ENCODE measurements at regions not wholly inside any gene's neighbourhood (a gene's known extent, or its start where the extent isn't known, plus 50 kb on each side); places are given as distances from the start of the nearest gene placed in this dataset.
A peak's percentile ranks its signal among the peaks of the same experiment; 100 is the strongest.

DNA sequence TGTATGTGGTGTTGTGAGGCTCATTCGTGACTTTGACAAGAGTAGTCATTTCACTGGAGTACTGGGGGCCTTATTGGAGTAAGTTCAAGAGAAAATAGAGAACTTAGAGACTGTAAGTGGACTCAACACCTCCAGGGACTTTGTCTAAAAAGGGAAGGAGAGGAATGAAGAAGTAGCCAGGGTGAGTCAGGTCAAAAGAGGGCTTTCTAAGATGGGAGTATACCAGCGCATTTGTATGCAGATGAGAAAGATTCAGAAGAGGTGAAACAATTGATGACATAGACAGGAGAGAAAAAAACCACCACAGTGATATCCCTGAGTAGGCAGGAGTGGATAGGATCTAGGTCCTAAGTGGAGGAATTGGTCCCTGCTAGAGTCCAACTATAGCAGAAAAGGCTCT, 246.8 kb downstream of the IKZF2 start:
- no peaks in the 10 kb centered on the region for H3K9me2 ChIP-seq (replicated peaks; ENCODE audit: insufficient read depth)
- H3K9me3 ChIP-seq (ENCODE audit: low read depth) = no peaks in the 10 kb centered on the region
- TF ChIP-seq, protein P1, sequence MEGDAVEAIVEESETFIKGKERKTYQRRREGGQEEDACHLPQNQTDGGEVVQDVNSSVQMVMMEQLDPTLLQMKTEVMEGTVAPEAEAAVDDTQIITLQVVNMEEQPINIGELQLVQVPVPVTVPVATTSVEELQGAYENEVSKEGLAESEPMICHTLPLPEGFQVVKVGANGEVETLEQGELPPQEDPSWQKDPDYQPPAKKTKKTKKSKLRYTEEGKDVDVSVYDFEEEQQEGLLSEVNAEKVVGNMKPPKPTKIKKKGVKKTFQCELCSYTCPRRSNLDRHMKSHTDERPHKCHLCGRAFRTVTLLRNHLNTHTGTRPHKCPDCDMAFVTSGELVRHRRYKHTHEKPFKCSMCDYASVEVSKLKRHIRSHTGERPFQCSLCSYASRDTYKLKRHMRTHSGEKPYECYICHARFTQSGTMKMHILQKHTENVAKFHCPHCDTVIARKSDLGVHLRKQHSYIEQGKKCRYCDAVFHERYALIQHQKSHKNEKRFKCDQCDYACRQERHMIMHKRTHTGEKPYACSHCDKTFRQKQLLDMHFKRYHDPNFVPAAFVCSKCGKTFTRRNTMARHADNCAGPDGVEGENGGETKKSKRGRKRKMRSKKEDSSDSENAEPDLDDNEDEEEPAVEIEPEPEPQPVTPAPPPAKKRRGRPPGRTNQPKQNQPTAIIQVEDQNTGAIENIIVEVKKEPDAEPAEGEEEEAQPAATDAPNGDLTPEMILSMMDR (IDR thresholded peaks at IDR 0.05; ENCODE audit: poor library complexity) = no peak
- no peak for TF ChIP-seq EZH2phosphoT487 (IDR thresholded peaks at IDR 0.05; ENCODE audit: low read depth, severe bottlenecking, unreplicated experiment)
- no peak for TF ChIP-seq EZH2 (IDR thresholded peaks at IDR 0.05; ENCODE audit: borderline replicate concordance)
- 94% methylated on average over 2 of the region's 2 CpGs for WGBS (ENCODE audit: low lambda C conversion rate, missing lambda C conversion rate)
- no peaks in the 10 kb centered on the region for H3K27me3 ChIP-seq
- H3K79me2 ChIP-seq = no peaks in the 10 kb centered on the region
- H3K4me2 ChIP-seq = no peak overlapping the region
- no peak overlapping the region for H2AFZ ChIP-seq
- no peak for DNase-seq (ENCODE audit: low spot score)
- H4K20me1 ChIP-seq (ENCODE audit: insufficient read depth, poor library complexity, severe bottlenecking) = no peaks in the 10 kb centered on the region
- H3K4me1 ChIP-seq (ENCODE audit: insufficient read depth) = peaks cover 9% of the 10 kb centered on the region
- H3K36me3 ChIP-seq (replicated peaks; ENCODE audit: insufficient read depth, low read depth) = peaks cover 3% of the 10 kb centered on the region
- H3K4me3 ChIP-seq = no peak overlapping the region
- H3K27ac ChIP-seq = peak overlapping the region; percentile 78

DNA sequence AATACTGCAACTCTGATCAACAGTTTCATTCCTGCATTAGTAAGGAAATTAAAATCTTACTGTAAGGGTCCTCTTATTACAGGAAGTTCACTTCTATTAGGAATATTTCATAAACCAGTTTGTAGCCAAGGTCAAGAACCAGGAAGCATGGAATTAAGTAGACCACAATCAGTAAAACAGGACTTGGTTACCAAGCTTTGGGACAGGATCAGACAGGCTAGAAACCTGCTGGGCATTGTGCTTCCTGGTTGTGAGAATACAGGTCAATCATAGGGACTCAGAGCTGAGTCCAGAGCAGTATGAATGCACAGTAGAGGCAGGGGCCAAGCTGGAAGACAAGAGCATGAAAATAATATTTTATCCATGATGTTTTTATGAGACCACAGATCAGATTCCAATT, 248.0 kb downstream of the IKZF2 start:
- Histone ChIP-seq H3K27me3 (no peaks in the 10 kb centered on the region), H3K4me2 (no peak overlapping the region), H2AFZ (no peak overlapping the region), H3K36me3 (replicated peaks; ENCODE audit: insufficient read depth, low read depth) (peaks cover 3% of the 10 kb centered on the region), H3K9me3 (ENCODE audit: low read depth) (no peaks in the 10 kb centered on the region), H3K79me2 (no peaks in the 10 kb centered on the region), H3K27ac (no peak overlapping the region), H4K20me1 (ENCODE audit: insufficient read depth, poor library complexity, severe bottlenecking) (no peaks in the 10 kb centered on the region), H3K9me2 (replicated peaks; ENCODE audit: insufficient read depth) (no peaks in the 10 kb centered on the region), H3K4me1 (ENCODE audit: insufficient read depth) (peaks cover 9% of the 10 kb centered on the region), H3K4me3 (no peak overlapping the region)
- no peak for DNase-seq (ENCODE audit: low spot score)
- TF ChIP-seq, protein P1 (IDR thresholded peaks at IDR 0.05; ENCODE audit: poor library complexity) = no peak
- TF ChIP-seq EZH2phosphoT487 (IDR thresholded peaks at IDR 0.05; ENCODE audit: low read depth, severe bottlenecking, unreplicated experiment) (no peak), EZH2 (IDR thresholded peaks at IDR 0.05; ENCODE audit: borderline replicate concordance) (no peak)

DNA sequence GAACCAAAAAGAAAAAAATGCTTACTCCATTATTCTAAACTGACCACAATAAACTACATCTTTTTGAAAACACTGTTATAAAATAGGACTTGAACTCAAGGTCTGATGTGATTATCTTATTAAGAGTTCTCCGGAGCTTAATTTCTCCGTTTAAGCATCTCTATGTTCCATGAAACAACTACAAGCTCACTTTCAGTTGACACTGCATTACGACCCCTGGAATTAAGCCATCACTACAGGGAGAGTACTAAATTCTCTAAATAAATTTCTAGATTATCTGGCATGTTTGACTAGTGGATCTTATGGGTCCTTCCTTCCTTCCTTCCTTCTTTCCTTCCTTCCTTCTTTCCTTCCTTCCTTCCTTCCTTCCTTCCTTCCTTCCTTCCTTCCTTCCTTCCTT, 249.0 kb downstream of the IKZF2 start:
- DNase-seq (ENCODE audit: low spot score) = no peak
- Histone ChIP-seq H4K20me1 (ENCODE audit: insufficient read depth, poor library complexity, severe bottlenecking) (no peaks in the 10 kb centered on the region), H3K79me2 (no peaks in the 10 kb centered on the region), H3K4me1 (ENCODE audit: insufficient read depth) (peaks cover 9% of the 10 kb centered on the region), H3K4me2 (no peak overlapping the region), H3K9me2 (replicated peaks; ENCODE audit: insufficient read depth) (no peaks in the 10 kb centered on the region), H3K27ac (no peak overlapping the region), H2AFZ (no peak overlapping the region), H3K4me3 (no peak overlapping the region), H3K9me3 (ENCODE audit: low read depth) (no peaks in the 10 kb centered on the region), H3K36me3 (replicated peaks; ENCODE audit: insufficient read depth, low read depth) (peaks cover 3% of the 10 kb centered on the region), H3K27me3 (no peaks in the 10 kb centered on the region)
- TF ChIP-seq EZH2phosphoT487 (IDR thresholded peaks at IDR 0.05; ENCODE audit: low read depth, severe bottlenecking, unreplicated experiment) = no peak
- TF ChIP-seq EZH2 (IDR thresholded peaks at IDR 0.05; ENCODE audit: borderline replicate concordance) = no peak
- TF ChIP-seq, protein P1 (IDR thresholded peaks at IDR 0.05; ENCODE audit: poor library complexity) = no peak
- WGBS (ENCODE audit: low lambda C conversion rate, missing lambda C conversion rate) = 94% methylated on average over 3 of the region's 3 CpGs
